ENCODE measurements at regions not wholly inside any gene's neighbourhood (a gene's known extent, or its start where the extent isn't known, plus 50 kb on each side); places are given as distances from the start of the nearest gene placed in this dataset.

DNA sequence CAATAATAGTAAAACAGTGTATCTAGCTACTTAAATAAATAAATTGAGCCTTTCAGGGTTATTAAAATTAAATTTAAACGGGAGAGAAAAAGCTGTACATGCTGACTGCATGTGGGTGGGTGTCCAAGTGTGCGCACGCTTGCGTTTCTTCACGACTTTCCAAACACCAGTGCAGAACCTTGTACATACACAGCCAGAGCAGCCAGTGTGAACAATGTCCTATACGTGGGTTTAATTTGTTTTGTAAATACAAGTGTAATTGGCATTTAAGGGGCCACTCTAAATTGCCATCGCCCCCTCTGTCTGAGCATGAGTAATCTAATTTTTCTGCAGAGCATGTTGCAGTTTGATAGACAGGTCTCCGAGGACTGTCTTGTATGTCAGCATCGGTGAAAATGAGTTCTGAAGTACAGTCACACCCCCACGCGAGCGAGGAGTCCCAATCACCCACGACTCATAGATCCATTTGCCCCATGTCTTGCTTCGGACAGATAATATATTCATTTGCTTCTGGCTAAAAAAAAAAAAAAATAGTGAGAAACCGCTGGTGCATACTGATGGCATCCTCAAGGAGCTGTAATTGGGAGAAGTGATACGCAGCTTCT, 121.8 kb upstream of the ARRDC4 start:
- intact Hi-C loops (cut with micrococcal nuclease; ENCODE audit: unreplicated experiment): no loop called here
- CTCF ChIA-PET (ENCODE audit: unreplicated experiment): no interaction called here
- Histone ChIP-seq H3K4me1 (ENCODE audit: insufficient read depth, low read length, poor library complexity, severe bottlenecking) (no peaks in the 10 kb centered on the region), H3K4me3 (ENCODE audit: low read depth, low read length, poor library complexity, severe bottlenecking) (no peak overlapping the region), H3K79me2 (ENCODE audit: insufficient read depth, low read depth, low read length) (no peaks in the 10 kb centered on the region), H3K4me2 (ENCODE audit: low read length) (no peak overlapping the region), H3K9me2 (ENCODE audit: insufficient read depth, low read length) (no peaks in the 10 kb centered on the region), H3K9me3 (ENCODE audit: low read length) (no peaks in the 10 kb centered on the region), H3K36me3 (ENCODE audit: insufficient read depth, low read length) (no peaks in the 10 kb centered on the region), H3K27ac (ENCODE audit: low read depth, low read length, poor library complexity, severe bottlenecking) (no peak overlapping the region), H4K20me1 (ENCODE audit: insufficient read depth, low read length) (no peaks in the 10 kb centered on the region), H2AFZ (ENCODE audit: low read length) (no peak overlapping the region)
- no peak for DNase-seq (ENCODE audit: low spot score)
- POLR2A ChIA-PET: interaction anchor here (0.6 kb wide), 1 partner anchor 1309 kb away, joined by 3 read pairs; no protein-coding TSS in a partner anchor
- TF ChIP-seq CTCF (conservative IDR thresholded peaks at IDR 0.05; ENCODE audit: low read length) (no peak), EZH2phosphoT487 (IDR thresholded peaks at IDR 0.05; ENCODE audit: borderline replicate concordance, low read depth, low read length) (no peak)
- no TSS peak for BruUV-seq (replicated peaks)

GRCh38 chr15:97840501-97840900, 120.0 kb upstream of the ARRDC4 start:
- H3K4me2 ChIP-seq (ENCODE audit: low read length): no peak overlapping the region
- H4K20me1 ChIP-seq (ENCODE audit: insufficient read depth, low read length): no peaks in the 10 kb centered on the region
- H3K4me1 ChIP-seq (ENCODE audit: insufficient read depth, low read length, poor library complexity, severe bottlenecking): no peaks in the 10 kb centered on the region
- intact Hi-C loops (cut with micrococcal nuclease; ENCODE audit: unreplicated experiment): no loop called here
- no TSS peak for BruUV-seq (replicated peaks)
- no peaks in the 10 kb centered on the region for H3K9me3 ChIP-seq (ENCODE audit: low read length)
- H3K79me2 ChIP-seq (ENCODE audit: insufficient read depth, low read depth, low read length): no peaks in the 10 kb centered on the region
- H3K9me2 ChIP-seq (ENCODE audit: insufficient read depth, low read length): no peaks in the 10 kb centered on the region
- no peak overlapping the region for H2AFZ ChIP-seq (ENCODE audit: low read length)
- H3K4me3 ChIP-seq (ENCODE audit: low read depth, low read length, poor library complexity, severe bottlenecking): no peak overlapping the region
- no peak for DNase-seq (ENCODE audit: low spot score)
- H3K36me3 ChIP-seq (ENCODE audit: insufficient read depth, low read length): no peaks in the 10 kb centered on the region
- POLR2A ChIA-PET: no interaction called here
- no peak overlapping the region for H3K27ac ChIP-seq (ENCODE audit: low read depth, low read length, poor library complexity, severe bottlenecking)
- CTCF ChIA-PET (ENCODE audit: unreplicated experiment): no interaction called here
- no peak for TF ChIP-seq EZH2phosphoT487 (IDR thresholded peaks at IDR 0.05; ENCODE audit: borderline replicate concordance, low read depth, low read length)
- no peak for TF ChIP-seq CTCF (conservative IDR thresholded peaks at IDR 0.05; ENCODE audit: low read length)

GRCh38 chr15:97841558-97841957, 118.9 kb upstream of the ARRDC4 start:
- TF ChIP-seq CTCF (conservative IDR thresholded peaks at IDR 0.05; ENCODE audit: low read length) (no peak), EZH2phosphoT487 (IDR thresholded peaks at IDR 0.05; ENCODE audit: borderline replicate concordance, low read depth, low read length) (no peak)
- Histone ChIP-seq H3K4me1 (ENCODE audit: insufficient read depth, low read length, poor library complexity, severe bottlenecking) (no peaks in the 10 kb centered on the region), H2AFZ (ENCODE audit: low read length) (no peak overlapping the region), H3K9me3 (ENCODE audit: low read length) (no peaks in the 10 kb centered on the region), H3K4me3 (ENCODE audit: low read depth, low read length, poor library complexity, severe bottlenecking) (no peak overlapping the region), H4K20me1 (ENCODE audit: insufficient read depth, low read length) (no peaks in the 10 kb centered on the region), H3K4me2 (ENCODE audit: low read length) (no peak overlapping the region), H3K79me2 (ENCODE audit: insufficient read depth, low read depth, low read length) (no peaks in the 10 kb centered on the region), H3K9me2 (ENCODE audit: insufficient read depth, low read length) (no peaks in the 10 kb centered on the region), H3K27ac (ENCODE audit: low read depth, low read length, poor library complexity, severe bottlenecking) (no peak overlapping the region), H3K36me3 (ENCODE audit: insufficient read depth, low read length) (no peaks in the 10 kb centered on the region)
- no peak for DNase-seq (ENCODE audit: low spot score)
- no TSS peak for BruUV-seq (replicated peaks)
- intact Hi-C loops (cut with micrococcal nuclease; ENCODE audit: unreplicated experiment): no loop called here
- ChIA-PET CTCF (ENCODE audit: unreplicated experiment) (no interaction called here), POLR2A (no interaction called here)
